Omental fat pad (tissue), 3 donors: ENCODE measurements at regions not wholly inside any gene's neighbourhood (a gene's known extent, or its start where the extent isn't known, plus 50 kb on each side); places are given as distances from the start of the nearest gene placed in this dataset.
A peak's percentile ranks its signal among the peaks of the same experiment; 100 is the strongest.
"Not testable (repeated sequence)": the region's sequence is repeated elsewhere in the genome, so short reads cannot be mapped to it uniquely, and the experiment has no call there.

Experiments
- ATAC-seq: fragments of 150-250 bp; one replicate; pipeline ENCODE4 v1.9.1; 2016; ENCODE audit warnings: mild to moderate bottlenecking, moderate library complexity; ENCODE audit not compliant: low FRiP score
- DNase-seq: peaks from one replicate; pipeline ENCODE4 v3.0.0-alpha.2; 2019; ENCODE audit warnings: low spot score
- TF ChIP-seq, protein P1 (sequence below), 3 donors: fragments of 450-650 bp; IDR thresholded peaks; one replicate each; pipeline ENCODE4 v1.5.1; 2016 to 2017; ENCODE audit warnings: antibody characterized with exemption in 3 of 3, mild to moderate bottlenecking in 3 of 3, moderate library complexity in 2 of 3

DNA sequence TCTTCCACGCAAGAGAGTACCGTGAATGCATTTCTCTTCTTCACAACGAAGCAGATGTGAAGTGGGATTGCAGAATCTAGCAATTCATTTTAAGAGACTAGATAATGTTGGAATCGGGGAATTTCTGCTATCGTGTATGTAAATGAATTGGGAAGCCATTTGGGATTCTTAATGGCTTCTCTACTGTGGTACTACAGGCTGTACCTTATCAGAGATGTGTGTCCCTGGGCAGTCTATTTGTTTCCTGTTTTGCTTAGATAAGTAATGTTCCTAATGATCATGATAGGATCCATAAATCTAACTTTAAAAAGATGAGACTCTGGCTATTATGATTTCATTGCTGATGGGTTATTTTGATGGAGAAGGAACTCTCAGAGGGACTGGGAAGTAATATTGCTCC is 320.6 kb downstream of the REEP3 start:
- no peak for ATAC-seq
- no peak for DNase-seq

DNA sequence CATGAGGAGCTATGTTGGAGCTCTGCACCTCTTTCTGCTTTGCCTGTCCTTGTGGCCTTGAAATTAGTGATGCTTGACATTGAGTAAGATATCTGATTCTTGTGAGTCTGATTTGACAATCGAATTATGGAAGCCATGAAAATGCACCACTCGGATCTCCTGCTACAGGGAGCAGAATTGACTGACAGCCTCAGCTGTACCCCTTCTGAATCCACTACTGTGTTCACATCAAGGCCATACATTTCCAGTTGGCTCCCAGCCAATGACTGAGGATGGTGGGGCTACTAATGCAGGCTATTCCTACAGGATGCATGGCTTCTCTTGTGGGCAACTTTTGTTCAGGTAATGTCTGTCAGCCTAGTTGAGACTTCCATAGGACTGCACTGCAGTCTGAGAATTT is 321.9 kb downstream of the REEP3 start:
- TF ChIP-seq, protein P1, sequence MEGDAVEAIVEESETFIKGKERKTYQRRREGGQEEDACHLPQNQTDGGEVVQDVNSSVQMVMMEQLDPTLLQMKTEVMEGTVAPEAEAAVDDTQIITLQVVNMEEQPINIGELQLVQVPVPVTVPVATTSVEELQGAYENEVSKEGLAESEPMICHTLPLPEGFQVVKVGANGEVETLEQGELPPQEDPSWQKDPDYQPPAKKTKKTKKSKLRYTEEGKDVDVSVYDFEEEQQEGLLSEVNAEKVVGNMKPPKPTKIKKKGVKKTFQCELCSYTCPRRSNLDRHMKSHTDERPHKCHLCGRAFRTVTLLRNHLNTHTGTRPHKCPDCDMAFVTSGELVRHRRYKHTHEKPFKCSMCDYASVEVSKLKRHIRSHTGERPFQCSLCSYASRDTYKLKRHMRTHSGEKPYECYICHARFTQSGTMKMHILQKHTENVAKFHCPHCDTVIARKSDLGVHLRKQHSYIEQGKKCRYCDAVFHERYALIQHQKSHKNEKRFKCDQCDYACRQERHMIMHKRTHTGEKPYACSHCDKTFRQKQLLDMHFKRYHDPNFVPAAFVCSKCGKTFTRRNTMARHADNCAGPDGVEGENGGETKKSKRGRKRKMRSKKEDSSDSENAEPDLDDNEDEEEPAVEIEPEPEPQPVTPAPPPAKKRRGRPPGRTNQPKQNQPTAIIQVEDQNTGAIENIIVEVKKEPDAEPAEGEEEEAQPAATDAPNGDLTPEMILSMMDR (IDR thresholded peaks at IDR 0.05): no peak
- no peak for DNase-seq
- ATAC-seq: no peak

More for the DNA sequence above, 320.6 kb downstream of the REEP3 start:
- TF ChIP-seq, protein P1 (IDR thresholded peaks at IDR 0.05): no peak

DNA sequence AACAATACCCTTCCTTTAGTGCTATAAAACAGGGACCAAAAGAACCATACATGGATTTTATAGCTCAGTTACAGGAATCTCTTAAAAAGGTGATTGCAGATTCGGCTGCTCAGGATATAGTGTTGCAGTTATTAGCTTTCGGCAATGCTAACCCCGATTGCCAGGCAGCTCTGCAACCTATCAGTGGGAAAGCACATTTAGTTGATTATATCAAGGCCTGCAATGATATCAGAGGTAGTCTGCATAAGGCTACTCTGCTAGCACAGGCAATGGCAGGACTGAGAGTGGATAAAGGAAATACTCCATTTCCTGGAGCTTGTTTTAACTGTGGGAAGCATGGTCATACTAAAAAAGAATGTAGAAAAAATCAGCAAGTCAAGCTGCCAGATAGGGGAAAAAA is 327.7 kb downstream of the REEP3 start:
- not testable (repeated sequence) for ATAC-seq, DNase-seq

DNA sequence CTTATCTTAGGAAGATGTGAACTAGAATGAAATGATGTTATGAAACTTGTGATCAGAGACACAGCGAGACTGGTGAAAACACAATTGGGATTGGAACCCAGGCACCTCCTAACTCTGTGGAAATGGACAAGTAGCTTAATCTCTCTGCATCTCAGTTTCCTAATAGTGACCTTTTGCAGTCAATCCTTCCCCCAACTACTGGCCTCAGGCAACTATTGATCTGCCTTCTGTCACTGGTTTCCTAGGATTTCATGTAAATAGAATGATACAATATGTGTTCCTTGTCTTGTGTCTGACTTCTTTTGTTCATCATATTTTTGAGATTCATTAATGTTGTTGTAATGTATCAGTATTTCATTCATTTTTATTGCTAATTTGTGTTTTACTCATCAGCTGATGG is 341.7 kb downstream of the REEP3 start:
- DNase-seq (no peak), ATAC-seq (no peak)
- TF ChIP-seq, protein P1 (IDR thresholded peaks at IDR 0.05): no peak

DNA sequence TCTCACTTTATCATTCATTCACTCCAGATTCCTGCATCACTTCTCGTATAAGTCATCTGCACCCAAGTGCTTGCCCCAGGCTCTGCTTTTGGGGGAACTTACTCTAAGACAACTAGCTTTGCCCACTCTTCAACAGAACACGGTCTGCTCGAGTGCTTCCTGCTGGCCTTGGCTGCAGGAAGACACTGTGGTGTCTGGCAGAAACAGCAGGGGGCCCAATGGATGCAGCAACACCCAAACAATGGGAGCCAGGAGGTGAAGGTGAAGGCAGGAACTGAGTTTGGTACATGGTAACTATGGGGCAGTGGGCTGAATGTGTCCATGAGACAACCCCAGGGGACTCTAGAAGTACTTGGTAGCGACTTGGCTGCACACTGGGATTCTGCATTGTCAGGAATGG is 344.0 kb downstream of the REEP3 start:
- no peak for DNase-seq
- ATAC-seq: no peak
- TF ChIP-seq, protein P1 (IDR thresholded peaks at IDR 0.05): no peak

DNA sequence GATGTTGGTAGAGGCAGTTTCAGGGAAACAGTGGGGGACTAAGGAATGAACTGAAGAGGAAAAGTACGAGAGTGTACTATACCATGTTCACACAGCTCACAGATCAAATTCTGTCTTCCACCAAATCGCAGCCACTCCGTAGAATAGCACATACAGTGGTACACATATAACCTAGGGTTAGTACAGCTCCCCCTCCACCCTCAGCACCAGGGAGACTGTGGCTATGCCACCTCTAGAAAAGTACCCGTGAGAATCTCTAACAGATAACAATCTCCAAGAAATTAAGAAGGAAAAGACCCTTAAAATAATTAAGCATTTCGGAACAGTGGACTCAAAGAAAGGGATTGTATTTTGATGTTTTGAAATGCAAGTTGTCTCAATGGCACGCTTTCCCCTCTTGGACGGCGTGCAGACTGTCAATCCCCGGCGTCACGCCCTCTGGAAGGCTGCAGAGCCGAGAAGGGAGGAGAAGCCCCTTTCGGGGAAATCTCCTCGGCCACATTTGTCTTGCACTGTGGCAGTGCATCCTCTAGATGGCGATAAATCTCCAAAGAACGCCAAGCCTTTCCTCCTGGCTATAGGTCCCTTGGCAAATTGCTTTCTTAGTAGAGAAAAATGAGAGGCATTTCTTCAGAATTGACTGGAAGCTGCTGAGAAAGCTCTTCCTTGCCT is 345.0 kb downstream of the REEP3 start:
- ATAC-seq (peak; percentile 74), DNase-seq (peak; percentile 31)
- TF ChIP-seq, protein P1 (IDR thresholded peaks at IDR 0.05): peak in 1 of 3 donors; percentile 42

DNA sequence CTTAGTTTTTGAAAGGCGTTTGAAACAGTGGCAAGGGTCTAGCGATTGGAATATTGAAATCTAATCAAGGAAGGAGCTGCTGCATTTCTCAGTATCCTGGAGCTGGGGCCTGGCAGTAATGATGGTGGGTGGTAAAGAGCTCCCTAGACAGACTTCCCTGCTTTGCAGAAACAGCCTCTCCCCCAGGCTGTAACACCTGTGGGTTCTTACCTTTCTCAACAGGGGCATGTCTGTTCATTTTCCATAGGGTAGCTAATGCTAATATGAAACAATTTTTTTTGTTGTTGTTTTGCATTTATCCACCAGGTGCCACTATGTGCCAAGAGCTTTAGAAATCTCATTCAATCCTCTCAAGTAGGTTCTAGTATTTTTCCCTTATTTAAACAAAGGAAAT is 345.5 kb downstream of the REEP3 start:
- no peak for DNase-seq
- no peak for ATAC-seq
- TF ChIP-seq, protein P1 (IDR thresholded peaks at IDR 0.05): no peak
